Sigmoid colon (tissue), 4 donors: ENCODE measurements at regions not wholly inside any gene's neighbourhood (a gene's known extent, or its start where the extent isn't known, plus 50 kb on each side); places are given as distances from the start of the nearest gene placed in this dataset.

Experiments used
- POLR2A ChIP-seq, 2 donors: fragments of 450-650 bp; IDR thresholded peaks; one replicate each; pipeline ENCODE4 v1.6.1; 2016; ENCODE audit warnings: antibody characterized with exemption in 2 of 2, mild to moderate bottlenecking in 2 of 2, moderate library complexity in 2 of 2
- POLR2AphosphoS5 ChIP-seq, 4 donors: sonication (generic); formaldehyde crosslinking; IDR thresholded peaks; one replicate each; pipeline ENCODE4 v1.6.1; 2017; ENCODE audit warnings: antibody characterized with exemption in 4 of 4
- TF ChIP-seq, protein P1 (sequence below), 4 experiments: fragments of 450-650 bp in 3 of 4; fragments of 200-600 bp in 1 of 4; IDR thresholded peaks; one replicate each; pipeline ENCODE4 v1.5.1; 2016 to 2019; ENCODE audit warnings: antibody characterized with exemption in 4 of 4, mild to moderate bottlenecking in 3 of 4, moderate library complexity in 2 of 4

GRCh38 chr12:88645816-88646215 lies 65.5 kb upstream of the KITLG start:
- TF ChIP-seq, protein P1, sequence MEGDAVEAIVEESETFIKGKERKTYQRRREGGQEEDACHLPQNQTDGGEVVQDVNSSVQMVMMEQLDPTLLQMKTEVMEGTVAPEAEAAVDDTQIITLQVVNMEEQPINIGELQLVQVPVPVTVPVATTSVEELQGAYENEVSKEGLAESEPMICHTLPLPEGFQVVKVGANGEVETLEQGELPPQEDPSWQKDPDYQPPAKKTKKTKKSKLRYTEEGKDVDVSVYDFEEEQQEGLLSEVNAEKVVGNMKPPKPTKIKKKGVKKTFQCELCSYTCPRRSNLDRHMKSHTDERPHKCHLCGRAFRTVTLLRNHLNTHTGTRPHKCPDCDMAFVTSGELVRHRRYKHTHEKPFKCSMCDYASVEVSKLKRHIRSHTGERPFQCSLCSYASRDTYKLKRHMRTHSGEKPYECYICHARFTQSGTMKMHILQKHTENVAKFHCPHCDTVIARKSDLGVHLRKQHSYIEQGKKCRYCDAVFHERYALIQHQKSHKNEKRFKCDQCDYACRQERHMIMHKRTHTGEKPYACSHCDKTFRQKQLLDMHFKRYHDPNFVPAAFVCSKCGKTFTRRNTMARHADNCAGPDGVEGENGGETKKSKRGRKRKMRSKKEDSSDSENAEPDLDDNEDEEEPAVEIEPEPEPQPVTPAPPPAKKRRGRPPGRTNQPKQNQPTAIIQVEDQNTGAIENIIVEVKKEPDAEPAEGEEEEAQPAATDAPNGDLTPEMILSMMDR (IDR thresholded peaks at IDR 0.05), result no peak
- TF ChIP-seq POLR2A (IDR thresholded peaks at IDR 0.05) (no peak), POLR2AphosphoS5 (IDR thresholded peaks at IDR 0.05) (no peak)
